ENCODE measurements at regions not wholly inside any gene's neighbourhood (a gene's known extent, or its start where the extent isn't known, plus 50 kb on each side); places are given as distances from the start of the nearest gene placed in this dataset.

- DNase-seq (ENCODE audit: low read depth, low spot score), result no peak
- in situ Hi-C loops (cut with HindIII; ENCODE audit: low pct_unique_long_range_greater_than_20kb, low sequenced_read_pairs), result no loop called here
These were observed 344.5 kb upstream of the PCDH20 start for GRCh38 chr13:61760102-61760501.

DNA sequence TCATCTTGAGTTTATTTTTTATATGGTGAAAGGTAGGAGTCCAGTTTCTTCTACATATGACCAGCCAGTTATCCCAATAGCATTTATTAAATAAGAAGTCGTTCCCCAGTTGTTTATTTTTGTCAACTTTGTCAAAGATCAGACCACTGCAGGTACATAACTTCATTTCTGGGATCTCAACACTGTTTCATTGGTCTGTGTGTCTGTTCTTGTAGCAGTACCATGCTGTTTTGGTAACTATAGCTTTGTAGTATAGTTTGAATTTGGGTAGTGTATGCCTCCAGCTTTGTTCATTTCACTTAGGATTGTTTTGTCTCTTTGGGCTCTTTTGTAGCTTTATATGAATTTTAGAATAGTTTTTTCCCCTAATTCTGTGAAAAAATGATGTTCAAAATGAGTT is 340.4 kb upstream of the PCDH20 start:
- in situ Hi-C loops (cut with HindIII; ENCODE audit: low pct_unique_long_range_greater_than_20kb, low sequenced_read_pairs), result no loop called here
- DNase-seq (ENCODE audit: low read depth, low spot score), result no peak

- in situ Hi-C loops (cut with HindIII; ENCODE audit: low pct_unique_long_range_greater_than_20kb, low sequenced_read_pairs), result no loop called here
- DNase-seq (ENCODE audit: low read depth, low spot score), result no peak
These were observed 335.4 kb upstream of the PCDH20 start for GRCh38 chr13:61751039-61751438.

DNA sequence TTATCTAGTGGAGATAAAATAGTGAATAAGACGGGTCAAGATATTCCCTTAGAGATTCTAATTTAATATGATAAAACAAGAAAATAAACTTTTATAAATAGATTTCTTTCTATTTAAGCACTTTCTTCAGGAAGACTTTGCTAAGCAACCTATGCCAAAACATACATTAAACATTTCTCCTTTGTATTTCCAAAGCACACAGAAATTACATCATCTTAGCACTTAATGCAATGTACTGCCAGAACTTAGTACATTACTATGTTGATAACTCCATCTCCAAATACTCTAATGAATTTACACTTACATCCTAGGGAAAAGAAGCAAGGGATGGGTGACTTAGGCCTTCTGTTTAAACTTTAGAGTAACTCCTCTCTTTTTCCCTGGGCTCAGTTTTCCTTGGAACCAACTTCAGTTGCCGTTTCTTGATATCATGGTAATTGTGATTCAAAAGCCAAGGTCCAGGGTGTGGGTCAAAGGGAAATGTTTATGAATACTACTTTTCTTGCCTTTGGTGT is 322.6 kb upstream of the PCDH20 start:
- in situ Hi-C loops (cut with HindIII; ENCODE audit: low pct_unique_long_range_greater_than_20kb, low sequenced_read_pairs), result no loop called here
- no peak for DNase-seq (ENCODE audit: low read depth, low spot score)

DNA sequence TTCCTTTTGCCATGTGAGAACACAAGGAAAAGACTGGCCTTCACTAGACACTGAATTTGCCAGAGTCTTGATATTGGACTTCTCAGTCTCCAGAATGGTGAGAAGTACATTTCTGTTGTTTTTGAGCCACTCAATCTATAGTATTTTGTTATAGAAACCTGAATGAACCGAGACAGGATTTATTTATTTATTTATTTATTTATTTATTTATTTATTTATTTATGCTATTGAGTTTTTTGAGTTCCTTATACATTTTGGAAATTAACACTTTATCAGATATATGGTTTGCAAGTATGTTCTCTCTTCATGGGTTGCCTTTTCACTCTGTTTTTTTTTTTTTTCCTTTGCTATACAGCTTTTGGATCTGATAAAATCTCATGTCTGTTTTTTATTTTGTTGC is 319.0 kb upstream of the PCDH20 start:
- DNase-seq (ENCODE audit: low read depth, low spot score), result no peak
- in situ Hi-C loops (cut with HindIII; ENCODE audit: low pct_unique_long_range_greater_than_20kb, low sequenced_read_pairs), result no loop called here

DNA sequence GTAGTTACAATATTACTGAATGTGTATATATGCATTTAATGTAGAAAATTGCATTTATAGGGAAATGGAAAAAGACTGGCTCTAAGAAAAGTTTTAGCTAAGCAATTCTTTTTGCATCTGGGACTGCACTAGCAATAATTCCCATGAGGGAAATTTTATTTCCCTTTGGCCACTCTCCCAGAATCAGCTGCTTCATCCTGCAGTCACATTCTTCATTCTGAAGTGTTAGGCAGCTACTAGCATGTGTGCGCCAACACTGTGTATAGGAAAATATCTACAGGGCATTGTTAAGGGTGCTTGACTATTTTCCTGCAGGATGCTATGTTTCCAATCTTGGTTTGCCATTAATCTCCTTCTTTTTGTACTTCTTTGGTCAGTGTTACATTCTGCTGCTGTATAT is 312.8 kb upstream of the PCDH20 start:
- in situ Hi-C loops (cut with HindIII; ENCODE audit: low pct_unique_long_range_greater_than_20kb, low sequenced_read_pairs), result no loop called here
- DNase-seq (ENCODE audit: low read depth, low spot score), result peak; percentile 73

- peak; percentile 56 for DNase-seq (ENCODE audit: low read depth, low spot score)
- in situ Hi-C loops (cut with HindIII; ENCODE audit: low pct_unique_long_range_greater_than_20kb, low sequenced_read_pairs), result no loop called here
These were observed 312.1 kb upstream of the PCDH20 start for GRCh38 chr13:61727767-61728166.

DNA sequence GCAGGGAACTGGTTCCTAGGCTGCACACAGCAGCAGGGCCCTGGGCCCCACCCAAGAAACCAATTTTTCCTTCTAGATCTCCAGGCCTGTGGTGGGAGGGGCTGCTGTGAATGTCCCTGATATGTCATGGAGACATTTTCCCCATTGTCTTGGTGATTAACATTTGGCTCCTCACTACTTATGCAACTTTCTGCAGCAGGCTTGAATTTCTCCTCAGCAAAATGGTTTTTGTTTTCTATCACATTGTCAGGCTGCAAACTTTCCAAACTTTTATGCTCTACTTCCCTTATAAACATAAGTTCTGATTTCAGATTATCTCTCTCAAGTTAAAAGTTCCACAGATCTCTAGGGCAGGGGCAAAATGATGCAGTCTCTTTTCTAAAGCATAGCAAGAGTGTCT is 310.2 kb upstream of the PCDH20 start:
- in situ Hi-C loops (cut with HindIII; ENCODE audit: low pct_unique_long_range_greater_than_20kb, low sequenced_read_pairs), result no loop called here
- no peak for DNase-seq (ENCODE audit: low read depth, low spot score)

DNA sequence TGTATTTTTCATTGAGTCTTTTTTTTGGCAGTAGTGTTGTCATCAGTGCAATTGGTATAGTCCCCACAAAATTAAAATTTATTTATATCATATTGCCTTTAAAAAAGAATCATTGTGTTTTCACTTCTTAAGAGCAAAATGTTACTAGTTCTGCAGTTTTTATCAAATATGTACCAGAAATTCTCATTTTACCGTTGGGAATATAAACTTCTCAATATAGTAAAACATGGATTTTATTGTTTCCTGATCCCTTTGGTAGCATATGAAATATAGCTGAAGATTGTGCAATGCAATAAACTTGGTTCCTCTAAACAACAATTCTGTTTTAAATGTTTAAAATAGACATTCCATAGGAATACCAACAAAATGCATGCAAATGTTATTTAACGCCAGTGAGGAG is 306.5 kb upstream of the PCDH20 start:
- in situ Hi-C loops (cut with HindIII; ENCODE audit: low pct_unique_long_range_greater_than_20kb, low sequenced_read_pairs), result no loop called here
- no peak for DNase-seq (ENCODE audit: low read depth, low spot score)

GRCh38 chr13:61712621-61713020 is 297.0 kb upstream of the PCDH20 start:
- in situ Hi-C loops (cut with HindIII; ENCODE audit: low pct_unique_long_range_greater_than_20kb, low sequenced_read_pairs), result no loop called here
- no peak for DNase-seq (ENCODE audit: low read depth, low spot score)

DNA sequence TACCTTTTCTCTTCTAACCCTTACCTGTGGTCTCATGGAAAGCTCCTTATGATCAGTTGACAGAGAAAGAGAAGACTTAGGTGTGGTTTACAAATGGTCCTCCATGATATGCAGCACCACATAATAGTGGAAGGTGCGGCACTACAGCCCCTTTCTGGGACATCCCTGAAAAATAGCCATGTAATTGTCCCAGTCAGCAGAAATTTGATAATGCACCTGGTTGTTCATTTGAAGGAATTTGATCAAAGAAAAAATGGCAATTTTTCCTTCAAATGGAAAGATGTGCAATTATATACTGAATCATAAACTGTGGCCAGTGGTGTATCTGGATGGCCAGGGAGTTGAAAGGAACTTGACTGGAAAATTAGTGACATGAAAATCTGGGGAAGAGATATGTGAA is 293.6 kb upstream of the PCDH20 start:
- no peak for DNase-seq (ENCODE audit: low read depth, low spot score)
- in situ Hi-C loops (cut with HindIII; ENCODE audit: low pct_unique_long_range_greater_than_20kb, low sequenced_read_pairs), result no loop called here

DNA sequence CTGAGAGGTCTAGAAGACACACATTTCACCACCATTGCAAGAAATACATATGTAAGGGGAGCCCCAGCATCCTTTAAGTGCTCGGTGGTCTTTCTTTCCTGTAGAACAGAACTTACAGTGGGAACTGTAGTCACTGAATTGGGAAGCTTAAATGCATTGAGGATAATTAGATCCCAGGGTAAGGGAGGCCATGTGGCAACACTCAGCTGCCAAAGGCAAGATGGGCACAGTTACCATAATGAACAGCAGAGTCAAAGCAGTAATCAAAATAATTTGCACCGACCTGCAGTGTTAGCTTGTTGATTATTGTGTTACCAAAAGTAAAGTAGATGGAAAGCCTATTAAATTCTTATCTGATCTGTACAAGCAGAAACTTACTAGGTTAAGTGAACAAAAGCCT is 291.2 kb upstream of the PCDH20 start:
- DNase-seq (ENCODE audit: low read depth, low spot score), result no peak
- in situ Hi-C loops (cut with HindIII; ENCODE audit: low pct_unique_long_range_greater_than_20kb, low sequenced_read_pairs), result no loop called here

- DNase-seq (ENCODE audit: low read depth, low spot score), result peak; percentile 45
- in situ Hi-C loops (cut with HindIII; ENCODE audit: low pct_unique_long_range_greater_than_20kb, low sequenced_read_pairs), result no loop called here
These were observed 285.0 kb upstream of the PCDH20 start for GRCh38 chr13:61700620-61701019.

DNA sequence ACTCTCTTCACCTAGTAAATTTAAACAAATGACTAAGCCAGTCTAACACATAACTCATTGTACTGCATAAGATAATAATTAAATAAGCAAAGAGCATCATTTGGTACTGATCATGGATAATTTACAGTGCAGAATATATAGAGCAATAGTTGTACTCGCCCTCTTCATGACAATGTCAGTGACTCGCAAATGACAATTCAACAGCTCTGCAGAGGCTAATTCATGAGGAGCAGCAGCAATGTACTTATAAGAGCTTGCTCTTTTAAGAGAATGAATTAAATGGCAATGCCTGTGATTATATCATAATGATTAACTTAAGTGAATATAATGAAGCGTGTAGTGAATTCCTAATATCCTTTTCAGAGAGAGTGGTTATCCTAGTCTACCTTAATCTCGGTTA is 284.5 kb upstream of the PCDH20 start:
- DNase-seq (ENCODE audit: low read depth, low spot score), result no peak
- in situ Hi-C loops (cut with HindIII; ENCODE audit: low pct_unique_long_range_greater_than_20kb, low sequenced_read_pairs), result no loop called here

- DNase-seq (ENCODE audit: low read depth, low spot score), result no peak
- in situ Hi-C loops (cut with HindIII; ENCODE audit: low pct_unique_long_range_greater_than_20kb, low sequenced_read_pairs), result no loop called here
These were observed 281.0 kb upstream of the PCDH20 start for GRCh38 chr13:61696676-61697075.

- in situ Hi-C loops (cut with HindIII; ENCODE audit: low pct_unique_long_range_greater_than_20kb, low sequenced_read_pairs), result no loop called here
- DNase-seq (ENCODE audit: low read depth, low spot score), result no peak
These were observed 279.5 kb upstream of the PCDH20 start for GRCh38 chr13:61695147-61695546.

- in situ Hi-C loops (cut with HindIII; ENCODE audit: low pct_unique_long_range_greater_than_20kb, low sequenced_read_pairs), result no loop called here
- DNase-seq (ENCODE audit: low read depth, low spot score), result no peak
These were observed 277.0 kb upstream of the PCDH20 start for GRCh38 chr13:61692691-61693090.

- in situ Hi-C loops (cut with HindIII; ENCODE audit: low pct_unique_long_range_greater_than_20kb, low sequenced_read_pairs), result no loop called here
- DNase-seq (ENCODE audit: low read depth, low spot score), result peak; percentile 71
These were observed 270.0 kb upstream of the PCDH20 start for GRCh38 chr13:61685682-61686012.

- in situ Hi-C loops (cut with HindIII; ENCODE audit: low pct_unique_long_range_greater_than_20kb, low sequenced_read_pairs), result no loop called here
- DNase-seq (ENCODE audit: low read depth, low spot score), result no peak
These were observed 269.5 kb upstream of the PCDH20 start for GRCh38 chr13:61684976-61685681.

- DNase-seq (ENCODE audit: low read depth, low spot score), result no peak
- in situ Hi-C loops (cut with HindIII; ENCODE audit: low pct_unique_long_range_greater_than_20kb, low sequenced_read_pairs), result no loop called here
These were observed 257.1 kb upstream of the PCDH20 start for GRCh38 chr13:61672756-61673155.

All from SK-MEL-5 (cell line).